Natural killer cell (primary cell): ENCODE measurements at regions not wholly inside any gene's neighbourhood (a gene's known extent, or its start where the extent isn't known, plus 50 kb on each side); places are given as distances from the start of the nearest gene placed in this dataset.

Experiments used
- ATAC-seq, 3 donors: fragments of 150-1000 bp in 2 of 3; fragments of 200-7000 bp in 1 of 3; cut with Tn5 transposase; 1 replicate in 1 of 3; 2 replicates in 2 of 3; pipeline ENCODE4 v1.10.0; 2021; ENCODE audit warnings: mild to moderate bottlenecking in 2 of 3, moderate library complexity in 2 of 3
- DNase-seq, 2 donors: peaks; one replicate each; pipeline versions ENCODE4 v3.0.0 to v3.0.0-alpha.2; 2013 to 2021; ENCODE audit warnings: mixed read lengths in 1 of 2
- H3K27ac ChIP-seq: one replicate; pipeline ENCODE4 v1.5.1; 2013; ENCODE audit warnings: mild to moderate bottlenecking, low read length
- H3K27me3 ChIP-seq: one replicate; pipeline ENCODE4 v1.6.1; 2013; ENCODE audit warnings: low read length; ENCODE audit not compliant: control insufficient read depth, insufficient read depth
- H3K36me3 ChIP-seq: one replicate; pipeline ENCODE4 v1.6.1; 2013; ENCODE audit warnings: low read length; ENCODE audit not compliant: control insufficient read depth, insufficient read depth
- H3K4me1 ChIP-seq: one replicate; pipeline ENCODE4 v1.6.1; 2013; ENCODE audit warnings: low read length; ENCODE audit not compliant: control insufficient read depth, insufficient read depth
- H3K4me3 ChIP-seq: one replicate; pipeline ENCODE4 v1.5.1; 2013; ENCODE audit warnings: low read length
- H3K9me3 ChIP-seq: one replicate; pipeline ENCODE4 v1.6.1; 2013; ENCODE audit warnings: low read length; ENCODE audit not compliant: control insufficient read depth, insufficient read depth
- H3K27ac Mint-ChIP-seq, 2 donors: one replicate each; pipeline ENCODE4 v1.8.0; 2022; ENCODE audit warnings: mild to moderate bottlenecking in 2 of 2, mixed read lengths in 2 of 2, moderate library complexity in 1 of 2
- H3K27me3 Mint-ChIP-seq, 2 donors: one replicate each; pipeline ENCODE4 v1.8.0; 2022; ENCODE audit warnings: low read depth in 2 of 2, mixed read lengths in 2 of 2
- H3K36me3 Mint-ChIP-seq: one replicate; pipeline ENCODE4 v1.8.0; 2022; ENCODE audit warnings: mixed read lengths
- H3K4me1 Mint-ChIP-seq, 2 donors: one replicate each; pipeline ENCODE4 v1.8.0; 2022; ENCODE audit warnings: mixed read lengths in 2 of 2
- H3K4me3 Mint-ChIP-seq: one replicate; pipeline ENCODE4 v1.8.0; 2022; ENCODE audit warnings: mild to moderate bottlenecking, moderate library complexity, mixed read lengths
- H3K9me3 Mint-ChIP-seq, 2 donors: one replicate each; pipeline ENCODE4 v1.8.0; 2022; ENCODE audit warnings: mixed read lengths in 2 of 2
- WGBS: methylation state at CpG from one replicate; pipeline ENCODE4 v1.1.7; 2013; ENCODE audit warnings: missing lambda C conversion rate; ENCODE audit not compliant: insufficient coverage; 5-methylcytosine and 5-hydroxymethylcytosine counted together
- intact Hi-C: fragments of 100-400 bp; cut with micrococcal nuclease; formaldehyde crosslinking; loops from one replicate; pipeline ENCODE4 v1.14.2; 2022
- TF ChIP-seq, protein P1 (sequence below): fragments of 200-600 bp; IDR thresholded peaks from one replicate; pipeline ENCODE4 v1.8.0; 2022; ENCODE audit warnings: antibody characterized with exemption

DNA sequence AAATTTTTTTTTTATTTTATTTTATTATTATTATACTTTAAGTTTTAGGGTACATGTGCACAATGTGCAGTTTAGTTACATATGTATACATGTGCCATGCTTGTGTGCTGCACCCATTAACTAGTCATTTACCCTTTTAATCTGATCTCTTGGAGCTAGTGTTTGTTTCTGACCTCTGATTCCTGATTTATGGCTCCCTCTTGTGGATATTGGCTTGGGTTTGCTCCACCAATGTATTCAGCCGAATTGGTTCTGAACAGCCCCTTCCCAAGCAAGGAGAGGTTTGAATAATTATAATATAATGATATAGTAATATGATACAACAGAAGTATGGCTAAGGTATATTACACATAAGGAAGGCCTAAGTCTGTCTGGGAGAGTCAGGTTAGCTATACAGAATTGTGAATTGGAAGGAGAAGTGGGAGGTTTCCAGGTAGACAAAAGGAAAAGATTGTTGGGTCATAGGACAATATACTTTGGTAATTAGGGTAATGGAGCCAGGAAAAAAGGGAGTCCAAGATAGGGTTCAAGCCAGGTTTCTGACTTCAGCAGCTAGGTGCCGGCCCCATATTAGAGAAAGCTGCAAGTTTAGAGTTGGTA is 53.1 kb upstream of the HMCN1 start:
- Mint-ChIP-seq H3K27ac (no peak overlapping the region), H3K4me1 (peaks cover 11 to 13% of the 10 kb centered on the region in 2 donors), H3K27me3 (peaks cover 7 to 15% of the 10 kb centered on the region in 2 donors), H3K36me3 (no peaks in the 10 kb centered on the region), H3K4me3 (no peak overlapping the region), H3K9me3 (no peaks in the 10 kb centered on the region)
- TF ChIP-seq, protein P1, sequence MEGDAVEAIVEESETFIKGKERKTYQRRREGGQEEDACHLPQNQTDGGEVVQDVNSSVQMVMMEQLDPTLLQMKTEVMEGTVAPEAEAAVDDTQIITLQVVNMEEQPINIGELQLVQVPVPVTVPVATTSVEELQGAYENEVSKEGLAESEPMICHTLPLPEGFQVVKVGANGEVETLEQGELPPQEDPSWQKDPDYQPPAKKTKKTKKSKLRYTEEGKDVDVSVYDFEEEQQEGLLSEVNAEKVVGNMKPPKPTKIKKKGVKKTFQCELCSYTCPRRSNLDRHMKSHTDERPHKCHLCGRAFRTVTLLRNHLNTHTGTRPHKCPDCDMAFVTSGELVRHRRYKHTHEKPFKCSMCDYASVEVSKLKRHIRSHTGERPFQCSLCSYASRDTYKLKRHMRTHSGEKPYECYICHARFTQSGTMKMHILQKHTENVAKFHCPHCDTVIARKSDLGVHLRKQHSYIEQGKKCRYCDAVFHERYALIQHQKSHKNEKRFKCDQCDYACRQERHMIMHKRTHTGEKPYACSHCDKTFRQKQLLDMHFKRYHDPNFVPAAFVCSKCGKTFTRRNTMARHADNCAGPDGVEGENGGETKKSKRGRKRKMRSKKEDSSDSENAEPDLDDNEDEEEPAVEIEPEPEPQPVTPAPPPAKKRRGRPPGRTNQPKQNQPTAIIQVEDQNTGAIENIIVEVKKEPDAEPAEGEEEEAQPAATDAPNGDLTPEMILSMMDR = peak; percentile 37
- intact Hi-C loops = no loop called here
- Histone ChIP-seq H3K36me3 (no peaks in the 10 kb centered on the region), H3K27ac (no peak overlapping the region), H3K4me3 (no peak overlapping the region), H3K9me3 (no peaks in the 10 kb centered on the region), H3K4me1 (peaks cover 7% of the 10 kb centered on the region), H3K27me3 (peaks cover 3% of the 10 kb centered on the region)
- DNase-seq (peak in 1 of 2 donors; percentile 73), ATAC-seq (peak in 2 of 3 donors; percentile 38 to 58)
- 100% methylated on average over 1 of the region's 2 CpGs for WGBS

DNA sequence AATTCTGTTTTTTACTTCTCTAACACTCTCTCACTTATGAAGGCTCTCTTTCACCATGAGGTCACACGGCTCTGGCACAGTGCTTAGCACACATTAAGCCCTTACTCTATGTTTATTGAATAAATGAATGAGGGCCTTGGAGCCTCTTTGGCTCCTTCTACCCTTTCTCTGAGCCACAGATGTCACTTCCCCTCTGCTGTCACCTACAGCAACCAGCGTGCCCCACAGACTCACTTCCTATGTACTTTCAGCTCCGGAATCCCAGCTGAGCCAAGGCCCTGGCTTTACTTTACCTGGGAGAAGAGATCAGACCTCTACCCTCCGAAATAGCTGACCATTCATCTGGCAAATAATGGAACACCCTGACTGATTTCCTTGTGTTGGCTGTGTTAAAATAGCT is 53.7 kb upstream of the HMCN1 start:
- Histone ChIP-seq H3K27ac (no peak overlapping the region), H3K27me3 (peaks cover 3% of the 10 kb centered on the region), H3K36me3 (no peaks in the 10 kb centered on the region), H3K4me1 (peaks cover 7% of the 10 kb centered on the region), H3K9me3 (no peaks in the 10 kb centered on the region), H3K4me3 (no peak overlapping the region)
- H3K27me3 Mint-ChIP-seq = peaks cover 7 to 8% of the 10 kb centered on the region in 2 donors
- intact Hi-C loops = no loop called here
- TF ChIP-seq, protein P1 = no peak
- peak overlapping the region in 1 of 2 donors; percentile 32 for H3K27ac Mint-ChIP-seq
- no peaks in the 10 kb centered on the region for H3K36me3 Mint-ChIP-seq
- H3K4me1 Mint-ChIP-seq = peaks cover 11 to 13% of the 10 kb centered on the region in 2 donors
- DNase-seq (peak in 1 of 2 donors; percentile 31), ATAC-seq (peak in 1 of 3 donors; percentile 33)
- H3K9me3 Mint-ChIP-seq = no peaks in the 10 kb centered on the region
- H3K4me3 Mint-ChIP-seq = no peak overlapping the region
- WGBS = 50% methylated on average over 4 of the region's 4 CpGs

DNA sequence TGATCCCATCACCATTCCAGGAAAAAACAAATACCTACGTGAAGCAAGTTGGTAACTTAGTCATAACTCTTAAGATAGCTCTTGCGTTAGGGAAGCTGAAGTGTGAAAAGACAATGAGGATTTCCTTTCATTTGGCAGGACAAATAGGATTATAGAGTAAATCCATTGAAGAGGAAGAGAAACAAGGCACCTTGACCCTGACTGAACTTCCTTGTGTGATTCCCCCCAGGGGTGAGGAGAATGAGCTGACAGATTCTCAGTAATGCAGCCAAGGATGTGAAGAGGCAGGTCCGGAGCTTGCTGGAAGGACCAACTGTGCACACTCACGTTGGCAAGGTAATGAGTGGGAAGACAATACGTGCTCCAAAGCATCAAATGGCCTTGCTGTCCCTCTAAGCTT is 55.0 kb upstream of the HMCN1 start:
- no peaks in the 10 kb centered on the region for H3K36me3 ChIP-seq
- peaks cover 3% of the 10 kb centered on the region for H3K27me3 ChIP-seq
- ATAC-seq (no peak), DNase-seq (no peak)
- no peak overlapping the region for H3K4me3 ChIP-seq
- no peak overlapping the region for H3K27ac ChIP-seq
- no peak overlapping the region for H3K4me3 Mint-ChIP-seq
- H3K4me1 Mint-ChIP-seq = peaks cover 19 to 20% of the 10 kb centered on the region in 2 donors
- no peaks in the 10 kb centered on the region for H3K9me3 Mint-ChIP-seq
- WGBS = 95% methylated on average over 5 of the region's 5 CpGs
- TF ChIP-seq, protein P1 = no peak
- H3K36me3 Mint-ChIP-seq = no peaks in the 10 kb centered on the region
- no peak overlapping the region for H3K27ac Mint-ChIP-seq
- H3K27me3 Mint-ChIP-seq = peaks cover 0 to 3% of the 10 kb centered on the region in 2 donors
- no peaks in the 10 kb centered on the region for H3K9me3 ChIP-seq
- H3K4me1 ChIP-seq = peaks cover 7% of the 10 kb centered on the region
- intact Hi-C loops = loop anchor here (10.0 kb wide), 1 partner anchor 254 kb away; no protein-coding TSS in a partner anchor

DNA sequence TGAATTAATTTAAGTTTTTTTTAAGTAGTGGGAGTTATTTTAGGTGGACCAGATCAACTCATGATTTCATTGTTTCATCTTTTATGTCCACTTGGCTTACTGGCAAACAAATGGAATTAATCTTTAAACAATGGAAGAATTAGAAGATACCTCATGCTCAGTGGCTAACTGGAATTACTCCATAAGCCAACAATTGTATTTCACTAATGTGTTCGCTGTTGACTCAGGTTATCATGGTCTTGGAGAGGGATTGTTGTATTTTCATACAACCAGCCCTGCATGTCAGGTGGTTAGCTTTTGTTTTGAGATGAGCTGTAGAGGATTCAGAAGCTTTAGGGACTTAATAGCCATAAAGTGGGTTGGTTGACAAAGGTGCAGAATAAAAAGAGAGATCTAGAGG is 57.2 kb upstream of the HMCN1 start:
- Mint-ChIP-seq H3K4me3 (no peak overlapping the region), H3K4me1 (peaks cover 27 to 34% of the 10 kb centered on the region in 2 donors), H3K36me3 (no peaks in the 10 kb centered on the region), H3K27ac (no peak overlapping the region), H3K27me3 (peaks cover 0 to 3% of the 10 kb centered on the region in 2 donors), H3K9me3 (no peaks in the 10 kb centered on the region)
- Histone ChIP-seq H3K27me3 (peaks cover 3% of the 10 kb centered on the region), H3K4me1 (peaks cover 12% of the 10 kb centered on the region), H3K4me3 (no peak overlapping the region), H3K9me3 (no peaks in the 10 kb centered on the region), H3K36me3 (no peaks in the 10 kb centered on the region), H3K27ac (no peak overlapping the region)
- no peak for ATAC-seq
- WGBS = 100% methylated on average over 1 of the region's 1 CpG
- TF ChIP-seq, protein P1 = no peak
- intact Hi-C loops = loop anchor here (10.0 kb wide), 1 partner anchor 252 kb away; no protein-coding TSS in a partner anchor
- DNase-seq = no peak
